Uterus (tissue), 2 donors: ENCODE measurements at regions not wholly inside any gene's neighbourhood (a gene's known extent, or its start where the extent isn't known, plus 50 kb on each side); places are given as distances from the start of the nearest gene placed in this dataset.

ENCODE experiments used
- POLR2A ChIP-seq, 2 donors: fragments of 450-650 bp; IDR thresholded peaks; one replicate each; pipeline ENCODE4 v1.6.1; 2016; ENCODE audit warnings: antibody characterized with exemption in 2 of 2, mild to moderate bottlenecking in 1 of 2, moderate library complexity in 1 of 2
- TF ChIP-seq, protein P1 (sequence below), 4 experiments: fragments of 200-600 bp in 2 of 4; fragments of 450-650 bp in 2 of 4; sonication (generic) in 2 of 4; IDR thresholded peaks; one replicate each; pipeline ENCODE4 v1.5.1; 2016 to 2019; ENCODE audit warnings: antibody characterized with exemption in 4 of 4, mild to moderate bottlenecking in 2 of 4, moderate library complexity in 1 of 4

DNA sequence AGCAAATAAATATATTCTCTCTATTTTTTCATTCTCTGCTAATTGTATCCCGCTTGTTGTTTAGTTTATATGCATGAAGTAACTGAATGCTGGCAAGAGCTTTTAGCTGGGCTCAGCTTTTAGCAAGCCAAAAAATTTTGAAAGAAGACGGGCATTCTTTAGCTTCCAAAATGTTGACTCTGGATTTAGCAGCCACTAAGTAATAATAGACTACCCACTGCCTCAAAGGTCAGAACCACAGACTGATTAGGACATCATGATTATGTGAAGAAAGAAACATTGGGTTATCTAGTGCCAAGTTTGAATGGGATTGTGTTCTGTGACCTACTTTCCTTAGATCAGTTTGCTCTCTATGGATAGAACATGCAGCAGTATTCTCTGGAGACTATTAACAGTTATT is 80.3 kb upstream of the DPH5 start:
- TF ChIP-seq, protein P1, sequence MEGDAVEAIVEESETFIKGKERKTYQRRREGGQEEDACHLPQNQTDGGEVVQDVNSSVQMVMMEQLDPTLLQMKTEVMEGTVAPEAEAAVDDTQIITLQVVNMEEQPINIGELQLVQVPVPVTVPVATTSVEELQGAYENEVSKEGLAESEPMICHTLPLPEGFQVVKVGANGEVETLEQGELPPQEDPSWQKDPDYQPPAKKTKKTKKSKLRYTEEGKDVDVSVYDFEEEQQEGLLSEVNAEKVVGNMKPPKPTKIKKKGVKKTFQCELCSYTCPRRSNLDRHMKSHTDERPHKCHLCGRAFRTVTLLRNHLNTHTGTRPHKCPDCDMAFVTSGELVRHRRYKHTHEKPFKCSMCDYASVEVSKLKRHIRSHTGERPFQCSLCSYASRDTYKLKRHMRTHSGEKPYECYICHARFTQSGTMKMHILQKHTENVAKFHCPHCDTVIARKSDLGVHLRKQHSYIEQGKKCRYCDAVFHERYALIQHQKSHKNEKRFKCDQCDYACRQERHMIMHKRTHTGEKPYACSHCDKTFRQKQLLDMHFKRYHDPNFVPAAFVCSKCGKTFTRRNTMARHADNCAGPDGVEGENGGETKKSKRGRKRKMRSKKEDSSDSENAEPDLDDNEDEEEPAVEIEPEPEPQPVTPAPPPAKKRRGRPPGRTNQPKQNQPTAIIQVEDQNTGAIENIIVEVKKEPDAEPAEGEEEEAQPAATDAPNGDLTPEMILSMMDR (IDR thresholded peaks at IDR 0.05): no peak
- TF ChIP-seq POLR2A (IDR thresholded peaks at IDR 0.05): no peak
